ENCODE measurements at regions not wholly inside any gene's neighbourhood (a gene's known extent, or its start where the extent isn't known, plus 50 kb on each side); places are given as distances from the start of the nearest gene placed in this dataset.

- Mint-ChIP-seq H3K4me3 (ENCODE audit: unreplicated experiment) (no peak overlapping the region), H3K27me3 (ENCODE audit: low read depth, unreplicated experiment) (peaks cover 19% of the 10 kb centered on the region), H3K36me3 (ENCODE audit: low read depth, unreplicated experiment) (no peaks in the 10 kb centered on the region), H3K4me1 (ENCODE audit: low read depth, unreplicated experiment) (peaks cover 8% of the 10 kb centered on the region), H3K9me3 (ENCODE audit: unreplicated experiment) (no peaks in the 10 kb centered on the region), H3K27ac (ENCODE audit: unreplicated experiment) (no peak overlapping the region)
- FAIRE-seq: no peak
- no peak for DNase-seq (ENCODE audit: low read depth)
- H3K36me3 ChIP-seq (ENCODE audit: insufficient read depth, low read length): no peaks in the 10 kb centered on the region
- H3K4me2 ChIP-seq (ENCODE audit: low read length): no peak overlapping the region
- H3K9me3 ChIP-seq (ENCODE audit: insufficient read depth, low read depth, low read length): no peaks in the 10 kb centered on the region
- H3K79me2 ChIP-seq (ENCODE audit: insufficient read depth, low read length): no peaks in the 10 kb centered on the region
- H3K27ac ChIP-seq (ENCODE audit: low read depth, low read length): no peak overlapping the region
- no peak overlapping the region for H2AFZ ChIP-seq (ENCODE audit: low read depth, low read length)
- H3K9ac ChIP-seq (ENCODE audit: low read length): no peak overlapping the region
- H3K4me1 ChIP-seq (ENCODE audit: insufficient read depth, low read length): no peaks in the 10 kb centered on the region
- no peaks in the 10 kb centered on the region for H4K20me1 ChIP-seq (ENCODE audit: insufficient read depth, low read length)
- H3K4me3 ChIP-seq (ENCODE audit: insufficient read depth, low read depth, low read length): no peak overlapping the region
- no peak for TF ChIP-seq EZH2 (IDR thresholded peaks at IDR 0.05; ENCODE audit: insufficient read depth, low read length)
- no peak for TF ChIP-seq CTCF (IDR thresholded peaks at IDR 0.05; ENCODE audit: insufficient read depth, low read depth, low read length)
- peaks cover 5% of the 10 kb centered on the region for H3K27me3 ChIP-seq (ENCODE audit: insufficient read depth, low read length)
These were observed 60.6 kb upstream of the CD34 start for GRCh38 chr1:207971331-207972219.

- H3K4me1 Mint-ChIP-seq (ENCODE audit: low read depth, unreplicated experiment): peaks cover 9% of the 10 kb centered on the region
- Histone ChIP-seq H2AFZ (ENCODE audit: low read depth, low read length) (no peak overlapping the region), H3K27me3 (ENCODE audit: insufficient read depth, low read length) (peaks cover 5% of the 10 kb centered on the region), H3K36me3 (ENCODE audit: insufficient read depth, low read length) (no peaks in the 10 kb centered on the region), H3K9me3 (ENCODE audit: insufficient read depth, low read depth, low read length) (no peaks in the 10 kb centered on the region), H3K4me2 (ENCODE audit: low read length) (no peak overlapping the region), H3K79me2 (ENCODE audit: insufficient read depth, low read length) (no peaks in the 10 kb centered on the region), H3K4me1 (ENCODE audit: insufficient read depth, low read length) (no peaks in the 10 kb centered on the region), H3K27ac (ENCODE audit: low read depth, low read length) (no peak overlapping the region), H4K20me1 (ENCODE audit: insufficient read depth, low read length) (no peaks in the 10 kb centered on the region), H3K4me3 (ENCODE audit: insufficient read depth, low read depth, low read length) (no peak overlapping the region), H3K9ac (ENCODE audit: low read length) (no peak overlapping the region)
- TF ChIP-seq EZH2 (IDR thresholded peaks at IDR 0.05; ENCODE audit: insufficient read depth, low read length): no peak
- TF ChIP-seq CTCF (IDR thresholded peaks at IDR 0.05; ENCODE audit: insufficient read depth, low read depth, low read length): no peak
- no peak overlapping the region for H3K27ac Mint-ChIP-seq (ENCODE audit: unreplicated experiment)
- H3K36me3 Mint-ChIP-seq (ENCODE audit: low read depth, unreplicated experiment): no peaks in the 10 kb centered on the region
- H3K27me3 Mint-ChIP-seq (ENCODE audit: low read depth, unreplicated experiment): peaks cover 19% of the 10 kb centered on the region
- H3K9me3 Mint-ChIP-seq (ENCODE audit: unreplicated experiment): no peaks in the 10 kb centered on the region
- DNase-seq (ENCODE audit: low read depth) (no peak), FAIRE-seq (no peak)
- H3K4me3 Mint-ChIP-seq (ENCODE audit: unreplicated experiment): no peak overlapping the region
These were observed 59.7 kb upstream of the CD34 start for GRCh38 chr1:207970329-207971233.

Data from astrocyte (in vitro differentiated cells and primary cell).